Stimulated activated CD8-positive, alpha-beta memory T cell treated with anti-CD3 and anti-CD28 coated beads, Interleukin-7, amount 100 ng/mL, for 4 hours (primary cell): ENCODE measurements at regions not wholly inside any gene's neighbourhood (a gene's known extent, or its start where the extent isn't known, plus 50 kb on each side); places are given as distances from the start of the nearest gene placed in this dataset.

Experiments used
- DNase-seq, 2 donors: peaks; one replicate each; pipeline ENCODE4 v3.0.0-alpha.2; 2020; ENCODE audit warnings: low read depth in 2 of 2

DNA sequence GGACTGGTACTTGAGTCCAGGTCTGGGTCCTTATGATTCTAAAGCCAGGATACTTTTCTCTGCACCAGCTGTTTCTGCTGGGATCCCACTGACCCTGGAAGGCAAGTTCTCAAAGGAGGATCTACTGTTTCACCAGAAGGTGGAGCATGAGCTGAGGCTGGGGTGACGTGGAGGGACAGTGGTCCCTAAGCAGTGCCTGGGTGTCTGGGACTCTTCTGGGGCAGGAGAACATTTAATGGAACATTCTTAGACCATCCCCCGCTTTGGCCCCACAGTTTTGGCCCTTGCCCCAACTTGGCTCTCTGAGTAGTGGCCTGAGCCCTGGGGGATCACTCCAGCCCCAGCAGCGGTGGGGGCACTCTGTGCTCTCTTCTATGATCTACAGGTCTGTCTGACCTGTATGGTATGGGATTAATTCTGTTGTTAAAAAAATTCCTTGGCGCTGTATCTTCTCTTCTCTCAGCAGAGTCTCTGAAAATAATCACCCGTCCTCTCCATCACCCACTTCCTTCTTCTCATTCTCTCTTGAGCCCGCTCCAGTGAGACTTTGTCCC lies 60.3 kb upstream of the CSF3R start:
- DNase-seq, result no peak

DNA sequence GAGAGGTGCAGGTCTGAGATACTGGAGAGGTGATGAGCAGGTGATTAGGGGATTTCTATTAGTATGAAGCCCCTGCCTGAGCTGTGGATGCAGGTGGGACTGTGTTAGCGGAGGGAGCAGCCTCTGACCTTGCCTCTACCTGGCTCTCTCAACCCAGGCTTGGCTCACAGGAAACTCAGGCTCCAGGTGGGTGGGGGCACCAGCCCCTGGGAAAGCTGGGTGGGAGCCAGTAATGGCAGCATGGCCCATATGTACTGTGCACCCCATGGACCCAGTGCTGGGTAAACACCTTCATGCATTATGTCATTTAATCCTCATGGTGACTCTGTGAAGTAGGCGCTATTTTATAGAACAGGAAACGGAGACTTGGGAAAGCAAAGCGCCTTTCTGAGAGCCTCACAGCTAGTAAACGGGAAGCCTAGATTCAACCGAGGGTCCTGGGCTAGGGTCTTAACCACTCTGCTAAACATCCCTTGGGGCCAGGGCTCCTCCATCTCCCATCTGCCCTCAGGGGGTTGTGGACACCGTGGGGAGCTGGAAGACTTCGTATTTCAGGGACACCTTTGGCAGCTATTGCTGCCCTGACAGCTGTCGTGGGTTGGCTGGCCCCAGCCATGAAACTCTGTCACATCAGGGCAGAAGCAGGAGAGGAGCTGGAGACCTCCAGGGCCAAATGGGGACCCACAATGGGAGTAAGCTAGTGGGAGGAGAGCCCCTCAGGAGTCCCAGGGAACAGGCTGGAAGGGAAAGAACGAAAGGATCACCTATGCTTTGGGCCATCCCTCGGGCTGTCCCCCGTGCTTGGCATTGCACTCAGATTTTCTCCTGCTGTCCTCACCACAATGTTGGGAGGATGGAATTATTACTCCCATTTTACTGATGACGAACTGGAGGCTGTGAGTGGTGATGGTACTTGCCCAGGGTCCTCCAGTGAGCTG lies 59.6 kb upstream of the CSF3R start:
- no peak for DNase-seq

DNA sequence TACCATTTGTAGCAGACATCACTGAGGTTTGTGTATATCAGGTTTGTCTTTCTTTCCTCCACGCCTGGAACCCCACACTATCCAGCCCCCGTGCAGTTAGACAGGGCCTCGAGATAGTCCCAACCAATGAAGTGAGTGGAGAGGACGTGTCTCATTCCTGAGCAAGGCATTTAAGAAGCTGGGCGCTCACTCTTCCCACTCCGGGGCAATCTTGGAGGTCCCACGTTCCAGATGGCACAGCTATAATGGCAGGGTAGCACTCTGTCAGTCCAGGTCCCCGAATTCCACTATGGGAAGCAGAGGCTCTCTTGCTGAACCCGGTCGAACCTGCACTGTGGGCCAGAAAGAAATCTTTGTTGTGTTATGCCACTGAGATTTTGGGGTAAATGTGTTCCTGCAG lies 57.3 kb upstream of the CSF3R start:
- DNase-seq, result no peak

DNA sequence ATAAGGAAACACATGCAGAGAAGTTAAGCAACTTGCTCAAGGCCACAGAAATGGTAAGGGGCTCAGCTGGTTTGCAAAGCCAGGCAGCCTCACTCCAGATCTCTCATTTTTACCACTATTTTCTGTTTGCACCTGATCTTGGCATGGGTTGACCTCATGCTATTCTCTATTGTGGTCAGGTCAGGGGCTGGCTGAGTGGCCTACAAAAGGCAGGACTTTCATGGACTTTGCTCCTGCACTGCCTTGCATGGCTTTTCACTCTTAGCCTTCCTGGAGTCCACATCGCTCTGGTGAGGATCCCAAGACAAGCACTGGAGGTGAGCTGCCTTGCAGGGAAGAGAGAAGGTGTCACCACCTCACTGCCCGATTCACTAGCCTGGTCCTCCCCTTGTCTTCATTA lies 56.8 kb upstream of the CSF3R start:
- no peak for DNase-seq

DNA sequence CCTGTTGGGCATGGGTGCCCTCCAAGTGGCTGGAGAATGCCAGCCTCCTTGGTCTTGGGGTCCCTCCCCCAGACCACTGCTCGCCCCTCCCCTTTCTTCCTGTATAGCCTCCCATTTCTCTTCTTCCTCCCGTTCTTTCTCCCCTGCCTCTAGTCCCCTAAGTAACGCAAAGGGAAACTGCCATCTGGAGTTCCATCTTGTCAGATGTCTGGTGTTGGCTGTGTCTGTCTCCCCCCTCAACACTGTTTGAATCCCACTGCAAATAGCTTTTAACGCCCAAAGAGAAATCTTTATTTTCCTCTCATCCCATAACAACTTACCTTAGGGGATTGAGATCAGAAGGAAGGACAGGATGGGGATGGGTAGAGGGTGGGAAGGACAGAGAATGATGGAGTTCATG lies 55.3 kb upstream of the CSF3R start:
- DNase-seq, result no peak

DNA sequence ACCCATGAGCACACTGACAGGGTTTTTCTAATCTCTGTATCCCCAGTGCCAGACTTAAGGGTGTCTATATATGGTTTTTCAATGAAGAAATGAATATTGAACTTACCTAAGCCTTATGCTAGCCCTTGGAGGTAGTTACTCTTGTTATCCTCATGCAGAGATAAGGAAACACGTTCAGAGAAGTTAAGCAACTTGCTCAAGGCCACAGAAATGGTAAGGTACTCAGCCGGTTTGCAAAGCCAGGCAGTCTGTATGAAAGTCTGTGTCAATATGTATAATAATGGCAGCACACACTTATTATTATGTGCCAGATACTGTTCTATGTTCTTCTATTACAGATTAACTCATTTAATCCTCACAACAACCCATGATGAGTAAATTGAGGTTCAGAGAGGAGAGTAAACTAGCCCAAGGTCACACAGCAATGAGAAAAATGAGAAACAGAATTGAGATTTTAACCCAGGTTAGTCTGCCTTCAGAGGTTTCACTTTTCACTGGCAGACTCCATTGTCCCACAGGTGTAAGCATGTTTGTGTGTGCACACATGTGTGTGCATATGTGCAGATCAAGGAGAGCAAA lies 54.6 kb upstream of the CSF3R start:
- no peak for DNase-seq

DNA sequence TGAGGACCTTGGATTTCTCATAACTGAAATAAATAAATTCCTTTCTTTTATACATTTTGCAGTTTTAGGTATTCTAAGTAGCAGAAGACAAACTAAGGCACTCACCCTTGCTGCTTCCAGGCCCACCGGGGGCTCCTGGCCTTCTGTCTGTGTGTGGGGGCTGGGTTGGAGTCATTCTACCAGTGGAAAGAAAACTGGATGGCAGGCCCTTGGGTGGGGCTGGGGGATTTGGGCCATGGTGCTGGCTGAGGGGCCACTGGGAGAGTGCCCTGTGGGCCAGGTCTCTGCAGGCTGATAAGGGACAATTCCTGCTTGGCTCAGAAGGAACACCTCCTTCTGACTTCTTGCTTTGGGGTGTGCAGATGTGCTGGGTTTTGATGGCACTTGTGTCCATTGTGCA lies 54.0 kb upstream of the CSF3R start:
- no peak for DNase-seq

DNA sequence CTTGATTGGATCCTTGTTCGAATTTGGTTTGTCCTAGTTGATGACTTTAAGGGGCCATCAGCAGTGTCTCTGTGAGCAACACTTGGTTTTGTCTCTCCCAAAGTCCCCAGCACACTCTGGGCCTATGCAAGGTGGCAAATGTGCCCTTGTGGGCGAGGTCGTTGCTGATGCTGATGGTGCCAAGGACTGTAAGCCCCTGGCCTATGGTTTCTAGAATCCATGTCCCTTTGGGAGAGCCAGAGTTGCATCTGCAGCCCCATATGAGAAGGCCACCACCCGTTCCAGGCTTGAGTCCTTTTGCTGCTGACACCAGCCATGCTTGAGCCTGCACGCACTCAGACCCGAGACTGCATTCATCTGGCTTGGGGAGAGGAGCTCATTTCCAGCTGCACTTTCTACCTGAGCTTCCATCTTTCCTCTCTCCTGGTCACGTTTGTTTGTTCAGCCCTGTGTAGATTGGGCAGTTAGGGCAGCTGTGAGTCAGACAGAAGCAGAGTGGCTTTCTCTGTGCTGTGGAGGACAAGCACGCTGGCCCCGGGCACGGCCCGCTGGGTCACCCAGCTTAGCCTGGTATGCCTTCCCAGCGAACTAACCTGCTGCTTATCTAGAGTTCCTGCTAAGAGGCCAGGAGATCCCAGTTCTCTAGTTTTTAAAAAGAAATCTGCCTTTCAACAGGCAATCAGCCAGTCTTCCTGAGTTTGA lies 52.1 kb upstream of the CSF3R start:
- DNase-seq, result no peak

DNA sequence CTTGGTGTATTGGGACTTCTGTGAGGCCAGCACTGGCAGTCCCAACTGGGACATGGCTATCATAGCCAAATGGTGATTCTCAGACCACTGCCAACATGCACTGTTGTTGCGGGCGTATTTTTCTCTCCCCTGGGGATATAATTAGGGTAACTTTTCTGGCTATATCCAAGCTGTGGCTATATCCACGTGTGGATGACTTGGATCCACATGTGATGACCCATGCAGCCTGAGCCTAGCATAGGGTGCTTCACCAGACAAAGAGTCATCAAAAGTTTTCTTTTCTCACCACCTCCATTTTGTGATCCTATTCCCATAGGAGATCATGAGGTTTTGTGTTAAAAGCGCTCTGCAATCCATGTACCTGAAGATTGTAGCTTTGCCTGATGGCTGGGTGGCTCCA lies 51.2 kb upstream of the CSF3R start:
- DNase-seq, result no peak

DNA sequence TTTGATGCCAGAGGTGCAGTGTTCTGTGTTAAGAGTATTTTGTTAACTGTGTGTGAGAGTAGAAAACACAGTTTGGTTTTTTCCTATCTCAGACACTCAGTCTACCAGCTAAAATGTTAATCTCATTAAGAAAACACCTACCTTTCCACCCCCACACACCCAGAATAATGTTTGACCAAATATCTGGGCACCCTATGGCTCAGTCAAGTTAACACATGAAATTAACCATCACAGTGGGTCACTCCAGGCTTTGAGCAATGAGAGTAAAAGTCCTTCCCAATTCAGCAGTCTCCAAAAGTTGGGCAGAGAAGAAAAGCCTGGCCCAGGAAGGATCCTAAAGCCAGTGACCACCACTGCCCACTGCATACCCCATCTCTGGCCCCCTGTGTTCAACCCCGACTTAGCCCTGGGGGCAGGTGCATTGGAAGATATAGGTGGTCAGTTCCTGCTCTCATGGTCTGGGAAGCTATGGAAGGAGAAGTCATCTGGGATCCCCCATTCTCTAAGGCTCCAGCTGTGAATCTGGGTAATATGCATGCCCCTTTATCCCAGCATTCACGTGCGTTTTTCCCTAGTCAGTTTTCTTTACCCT lies 50.2 kb upstream of the CSF3R start:
- DNase-seq, result no peak
